Fibroblast of the aortic adventitia (primary cell): ENCODE measurements at regions not wholly inside any gene's neighbourhood (a gene's known extent, or its start where the extent isn't known, plus 50 kb on each side); places are given as distances from the start of the nearest gene placed in this dataset.

Experiments
- DNase-seq: peaks from one replicate; pipeline ENCODE4 v3.0.0-alpha.2; 2010; ENCODE audit warnings: low read depth
- H3K4me3 ChIP-seq: 2 replicates; pipeline ENCODE4 v1.5.1; 2011; ENCODE audit warnings: low read depth, mild to moderate bottlenecking, control low read depth, low read length, moderate library complexity
- CTCF ChIP-seq: IDR thresholded peaks from 2 replicates; pipeline ENCODE4 v1.5.1; 2011; ENCODE audit warnings: mild to moderate bottlenecking, low read length, control low read depth, inconsistent platforms; ENCODE audit not compliant: insufficient read depth

GRCh38 chr1:3954170-3955169 lies 54.4 kb upstream of the C1orf174 start:
- no peak overlapping the region for H3K4me3 ChIP-seq
- no peak for TF ChIP-seq CTCF
- DNase-seq, result no peak

GRCh38 chr1:3955196-3955772 lies 55.2 kb upstream of the C1orf174 start:
- no peak for DNase-seq
- no peak for TF ChIP-seq CTCF
- no peak overlapping the region for H3K4me3 ChIP-seq

- H3K4me3 ChIP-seq, result no peak overlapping the region
- DNase-seq, result no peak
- TF ChIP-seq CTCF, result no peak
Observed at GRCh38 chr1:3956527-3957170, 56.6 kb upstream of the C1orf174 start.

GRCh38 chr1:3959361-3959760 lies 59.3 kb upstream of the C1orf174 start:
- no peak for TF ChIP-seq CTCF
- H3K4me3 ChIP-seq, result no peak overlapping the region
- DNase-seq, result no peak

GRCh38 chr1:3963554-3963953 lies 63.5 kb upstream of the C1orf174 start:
- no peak overlapping the region for H3K4me3 ChIP-seq
- no peak for DNase-seq
- TF ChIP-seq CTCF, result no peak

- no peak overlapping the region for H3K4me3 ChIP-seq
- no peak for TF ChIP-seq CTCF
- no peak for DNase-seq
Observed at GRCh38 chr1:3965693-3966092, 65.6 kb upstream of the C1orf174 start.
